WTC11 (cell line): ENCODE measurements at regions not wholly inside any gene's neighbourhood (a gene's known extent, or its start where the extent isn't known, plus 50 kb on each side); places are given as distances from the start of the nearest gene placed in this dataset.

Experiments
- ATAC-seq: fragments of 200-7000 bp; cut with Tn5 transposase; 2 replicates; pipeline ENCODE4 v1.10.0; 2021; ENCODE audit warnings: mild to moderate bottlenecking, moderate library complexity
- CTCF ChIA-PET: fragments of 300-600 bp; sonication (Branson Sonifier 250); formaldehyde crosslinking; loops from one replicate; lab custom pipeline; 2021; ENCODE audit warnings: antibody characterized with exemption; lab: Charles Lee
- POLR2A ChIA-PET: fragments of 350-600 bp; sonication (Branson Sonifier 250); formaldehyde crosslinking; loops from one replicate; lab custom pipeline; 2021; ENCODE audit warnings: antibody characterized with exemption; lab: Charles Lee
- DNase-seq: peaks from one replicate; pipeline ENCODE4 v3.0.0; 2021; ENCODE audit warnings: low spot score
- H3K27ac Mint-ChIP-seq: 2 replicates; pipeline ENCODE4 v1.8.0; 2021; ENCODE audit warnings: mixed read lengths
- H3K27me3 Mint-ChIP-seq: 2 replicates; pipeline ENCODE4 v1.8.0; 2021; ENCODE audit warnings: low read depth, mild to moderate bottlenecking, moderate library complexity, mixed read lengths
- H3K36me3 Mint-ChIP-seq: 2 replicates; pipeline ENCODE4 v1.8.0; 2021; ENCODE audit warnings: mixed read lengths
- H3K4me1 Mint-ChIP-seq: 2 replicates; pipeline ENCODE4 v1.8.0; 2022; ENCODE audit warnings: mixed read lengths
- H3K4me3 Mint-ChIP-seq: 2 replicates; pipeline ENCODE4 v1.8.0; 2021; ENCODE audit warnings: mild to moderate bottlenecking, moderate library complexity, mixed read lengths
- H3K9me3 Mint-ChIP-seq: 2 replicates; pipeline ENCODE4 v1.8.0; 2021; ENCODE audit warnings: mixed read lengths
- CREB1 ChIP-seq: sonication (generic); formaldehyde crosslinking; IDR thresholded peaks from 2 replicates; pipeline ENCODE4 v1.8.0; 2023; ENCODE audit warnings: mild to moderate bottlenecking, missing genetic modification reagents
- ESRRA ChIP-seq: sonication (generic); formaldehyde crosslinking; IDR thresholded peaks from 2 replicates; pipeline ENCODE4 v1.8.1; 2022; ENCODE audit warnings: mild to moderate bottlenecking, missing genetic modification reagents, borderline replicate concordance
- JUN ChIP-seq: sonication (generic); formaldehyde crosslinking; IDR thresholded peaks from 2 replicates; pipeline ENCODE4 v1.8.0; 2023; ENCODE audit warnings: mild to moderate bottlenecking, missing genetic modification reagents
- MYBL2 ChIP-seq: sonication (generic); formaldehyde crosslinking; IDR thresholded peaks from 2 replicates; pipeline ENCODE4 v1.8.1; 2023; ENCODE audit warnings: mild to moderate bottlenecking, moderate library complexity, missing genetic modification reagents
- OVOL2 ChIP-seq: fragments of 250-450 bp; sonication (Bioruptor Pico); IDR thresholded peaks from 2 replicates; pipeline ENCODE4 v1.9.0; 2021; ENCODE audit warnings: mild to moderate bottlenecking, borderline replicate concordance
- SMAD3 ChIP-seq: sonication (generic); formaldehyde crosslinking; IDR thresholded peaks from 2 replicates; pipeline ENCODE4 v1.8.0; 2022; ENCODE audit warnings: missing genetic modification reagents, mild to moderate bottlenecking, borderline replicate concordance
- SMAD4 ChIP-seq: sonication (generic); formaldehyde crosslinking; IDR thresholded peaks from 2 replicates; pipeline ENCODE4 v1.8.0; 2022; ENCODE audit warnings: mild to moderate bottlenecking, missing genetic modification reagents
- ZNF138 ChIP-seq: sonication (generic); formaldehyde crosslinking; conservative IDR thresholded peaks from 2 replicates; pipeline ENCODE4 v1.8.1; 2022; ENCODE audit warnings: mild to moderate bottlenecking, moderate library complexity, missing genetic modification reagents
- ZNF671 ChIP-seq: fragments of 250-450 bp; sonication (Bioruptor Pico); IDR thresholded peaks from 2 replicates; pipeline ENCODE4 v1.8.0; 2021; ENCODE audit warnings: mild to moderate bottlenecking
- TF ChIP-seq, protein P1 (sequence below): sonication (generic); formaldehyde crosslinking; IDR thresholded peaks from 2 replicates; pipeline ENCODE4 v1.8.1; 2023; ENCODE audit warnings: mild to moderate bottlenecking, moderate library complexity, missing genetic modification reagents
- TF ChIP-seq, protein P2 (sequence below): fragments of 250-450 bp; sonication (Bioruptor Pico); IDR thresholded peaks from 2 replicates; pipeline ENCODE4 v1.8.0; 2021; ENCODE audit warnings: mild to moderate bottlenecking
- TF ChIP-seq, protein P3 (sequence below): sonication (generic); formaldehyde crosslinking; IDR thresholded peaks from 2 replicates; pipeline ENCODE4 v1.8.1; 2023; ENCODE audit warnings: mild to moderate bottlenecking, missing genetic modification reagents
- TF ChIP-seq, protein P4 (sequence below): fragments of 250-450 bp; sonication (Bioruptor Pico); conservative IDR thresholded peaks from 2 replicates; pipeline ENCODE4 v1.9.0; 2021; ENCODE audit warnings: mild to moderate bottlenecking
- TF ChIP-seq, protein P5 (sequence below): sonication (generic); formaldehyde crosslinking; IDR thresholded peaks from 2 replicates; pipeline ENCODE4 v1.8.1; 2022; ENCODE audit warnings: low read depth, missing genetic modification reagents, borderline replicate concordance
- TF ChIP-seq, protein P6 (sequence below): sonication (generic); formaldehyde crosslinking; IDR thresholded peaks from 2 replicates; pipeline ENCODE4 v1.8.0; 2022; ENCODE audit warnings: mild to moderate bottlenecking, missing genetic modification reagents
- TF ChIP-seq, protein P7 (sequence below): sonication (generic); formaldehyde crosslinking; IDR thresholded peaks from 2 replicates; pipeline ENCODE4 v1.8.0; 2022; ENCODE audit warnings: mild to moderate bottlenecking, missing genetic modification reagents
- TF ChIP-seq, protein P8 (sequence below): fragments of 200-600 bp; IDR thresholded peaks from 2 replicates; pipeline ENCODE4 v1.8.0; 2022; ENCODE audit warnings: antibody characterized with exemption

DNA sequence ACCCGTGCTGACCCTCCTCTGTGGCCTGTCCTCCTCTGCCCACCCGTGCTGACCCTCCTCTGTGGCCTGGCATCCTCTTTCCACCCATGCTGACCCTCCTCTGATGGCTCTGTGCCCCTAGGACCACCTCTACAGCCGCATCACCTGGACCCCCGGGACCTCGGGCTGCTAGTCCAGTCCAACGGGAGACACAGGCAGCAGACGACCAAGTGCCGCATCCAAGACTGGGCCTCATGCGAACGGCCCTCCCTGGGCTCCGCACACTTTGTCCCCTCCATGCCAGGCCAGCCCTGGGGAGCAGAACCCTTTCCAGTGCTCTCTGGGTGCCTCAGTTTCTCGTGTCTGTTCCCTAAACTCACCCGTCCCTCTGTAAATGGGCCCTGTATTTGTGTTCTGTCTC, 107.2 kb upstream of the RNF32 start:
- H3K36me3 Mint-ChIP-seq, result no peaks in the 10 kb centered on the region
- no peaks in the 10 kb centered on the region for H3K9me3 Mint-ChIP-seq
- CTCF ChIA-PET, result no interaction called here
- no peak for TF ChIP-seq SMAD4 (CRISPR knock-in tag)
- TF ChIP-seq, protein P1, sequence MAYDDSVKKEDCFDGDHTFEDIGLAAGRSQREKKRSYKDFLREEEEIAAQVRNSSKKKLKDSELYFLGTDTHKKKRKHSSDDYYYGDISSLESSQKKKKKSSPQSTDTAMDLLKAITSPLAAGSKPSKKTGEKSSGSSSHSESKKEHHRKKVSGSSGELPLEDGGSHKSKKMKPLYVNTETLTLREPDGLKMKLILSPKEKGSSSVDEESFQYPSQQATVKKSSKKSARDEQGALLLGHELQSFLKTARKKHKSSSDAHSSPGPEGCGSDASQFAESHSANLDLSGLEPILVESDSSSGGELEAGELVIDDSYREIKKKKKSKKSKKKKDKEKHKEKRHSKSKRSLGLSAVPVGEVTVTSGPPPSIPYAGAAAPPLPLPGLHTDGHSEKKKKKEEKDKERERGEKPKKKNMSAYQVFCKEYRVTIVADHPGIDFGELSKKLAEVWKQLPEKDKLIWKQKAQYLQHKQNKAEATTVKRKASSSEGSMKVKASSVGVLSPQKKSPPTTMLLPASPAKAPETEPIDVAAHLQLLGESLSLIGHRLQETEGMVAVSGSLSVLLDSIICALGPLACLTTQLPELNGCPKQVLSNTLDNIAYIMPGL, result no peak
- no peak for TF ChIP-seq OVOL2
- TF ChIP-seq, protein P2, sequence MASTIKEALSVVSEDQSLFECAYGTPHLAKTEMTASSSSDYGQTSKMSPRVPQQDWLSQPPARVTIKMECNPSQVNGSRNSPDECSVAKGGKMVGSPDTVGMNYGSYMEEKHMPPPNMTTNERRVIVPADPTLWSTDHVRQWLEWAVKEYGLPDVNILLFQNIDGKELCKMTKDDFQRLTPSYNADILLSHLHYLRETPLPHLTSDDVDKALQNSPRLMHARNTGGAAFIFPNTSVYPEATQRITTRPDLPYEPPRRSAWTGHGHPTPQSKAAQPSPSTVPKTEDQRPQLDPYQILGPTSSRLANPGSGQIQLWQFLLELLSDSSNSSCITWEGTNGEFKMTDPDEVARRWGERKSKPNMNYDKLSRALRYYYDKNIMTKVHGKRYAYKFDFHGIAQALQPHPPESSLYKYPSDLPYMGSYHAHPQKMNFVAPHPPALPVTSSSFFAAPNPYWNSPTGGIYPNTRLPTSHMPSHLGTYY (CRISPR knock-in tag), result no peak
- no peak for TF ChIP-seq CREB1 (CRISPR knock-in tag)
- TF ChIP-seq, protein P3, sequence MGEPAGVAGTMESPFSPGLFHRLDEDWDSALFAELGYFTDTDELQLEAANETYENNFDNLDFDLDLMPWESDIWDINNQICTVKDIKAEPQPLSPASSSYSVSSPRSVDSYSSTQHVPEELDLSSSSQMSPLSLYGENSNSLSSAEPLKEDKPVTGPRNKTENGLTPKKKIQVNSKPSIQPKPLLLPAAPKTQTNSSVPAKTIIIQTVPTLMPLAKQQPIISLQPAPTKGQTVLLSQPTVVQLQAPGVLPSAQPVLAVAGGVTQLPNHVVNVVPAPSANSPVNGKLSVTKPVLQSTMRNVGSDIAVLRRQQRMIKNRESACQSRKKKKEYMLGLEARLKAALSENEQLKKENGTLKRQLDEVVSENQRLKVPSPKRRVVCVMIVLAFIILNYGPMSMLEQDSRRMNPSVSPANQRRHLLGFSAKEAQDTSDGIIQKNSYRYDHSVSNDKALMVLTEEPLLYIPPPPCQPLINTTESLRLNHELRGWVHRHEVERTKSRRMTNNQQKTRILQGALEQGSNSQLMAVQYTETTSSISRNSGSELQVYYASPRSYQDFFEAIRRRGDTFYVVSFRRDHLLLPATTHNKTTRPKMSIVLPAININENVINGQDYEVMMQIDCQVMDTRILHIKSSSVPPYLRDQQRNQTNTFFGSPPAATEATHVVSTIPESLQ (CRISPR knock-in tag), result no peak
- TF ChIP-seq ZNF671, result no peak
- TF ChIP-seq MYBL2 (CRISPR knock-in tag), result no peak
- TF ChIP-seq, protein P4, sequence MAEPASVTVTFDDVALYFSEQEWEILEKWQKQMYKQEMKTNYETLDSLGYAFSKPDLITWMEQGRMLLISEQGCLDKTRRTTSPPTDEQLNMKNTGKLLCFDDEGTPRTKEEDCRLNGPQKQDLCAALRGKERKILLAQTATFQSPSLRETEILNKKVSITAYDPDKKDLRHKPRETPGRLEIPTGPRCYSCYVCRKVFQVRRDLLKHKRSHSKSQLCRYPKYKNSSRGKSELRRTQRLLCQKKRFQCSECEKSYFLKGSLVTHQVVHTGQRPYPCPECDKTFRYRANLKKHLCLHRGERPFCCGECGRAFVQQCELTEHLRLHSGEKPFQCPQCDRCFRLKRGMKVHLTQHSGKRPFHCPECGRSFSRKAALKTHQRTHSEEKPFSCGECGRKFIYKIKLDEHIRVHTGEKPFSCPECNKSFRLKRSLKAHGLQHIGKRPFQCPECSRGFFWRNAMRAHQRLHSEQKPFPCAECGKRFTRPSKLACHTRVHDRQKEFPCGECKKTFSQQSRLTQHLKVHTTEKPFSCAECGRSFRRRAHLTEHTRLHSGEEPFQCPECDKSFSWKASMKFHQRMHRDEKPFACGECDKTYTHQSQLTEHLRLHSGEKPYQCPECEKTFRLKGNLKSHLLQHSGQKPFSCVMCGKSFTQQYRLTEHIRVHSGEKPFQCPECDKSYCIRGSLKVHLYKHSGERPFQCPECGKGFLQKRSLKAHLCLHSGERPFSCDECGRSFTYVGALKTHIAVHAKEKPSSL (CRISPR knock-in tag), result no peak
- no peak for TF ChIP-seq ESRRA
- TF ChIP-seq JUN, result no peak
- TF ChIP-seq, protein P5, sequence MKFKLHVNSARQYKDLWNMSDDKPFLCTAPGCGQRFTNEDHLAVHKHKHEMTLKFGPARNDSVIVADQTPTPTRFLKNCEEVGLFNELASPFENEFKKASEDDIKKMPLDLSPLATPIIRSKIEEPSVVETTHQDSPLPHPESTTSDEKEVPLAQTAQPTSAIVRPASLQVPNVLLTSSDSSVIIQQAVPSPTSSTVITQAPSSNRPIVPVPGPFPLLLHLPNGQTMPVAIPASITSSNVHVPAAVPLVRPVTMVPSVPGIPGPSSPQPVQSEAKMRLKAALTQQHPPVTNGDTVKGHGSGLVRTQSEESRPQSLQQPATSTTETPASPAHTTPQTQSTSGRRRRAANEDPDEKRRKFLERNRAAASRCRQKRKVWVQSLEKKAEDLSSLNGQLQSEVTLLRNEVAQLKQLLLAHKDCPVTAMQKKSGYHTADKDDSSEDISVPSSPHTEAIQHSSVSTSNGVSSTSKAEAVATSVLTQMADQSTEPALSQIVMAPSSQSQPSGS (CRISPR knock-in tag), result no peak
- TF ChIP-seq SMAD3 (CRISPR knock-in tag), result no peak
- TF ChIP-seq ZNF138 (CRISPR knock-in tag), result no peak
- TF ChIP-seq, protein P6, sequence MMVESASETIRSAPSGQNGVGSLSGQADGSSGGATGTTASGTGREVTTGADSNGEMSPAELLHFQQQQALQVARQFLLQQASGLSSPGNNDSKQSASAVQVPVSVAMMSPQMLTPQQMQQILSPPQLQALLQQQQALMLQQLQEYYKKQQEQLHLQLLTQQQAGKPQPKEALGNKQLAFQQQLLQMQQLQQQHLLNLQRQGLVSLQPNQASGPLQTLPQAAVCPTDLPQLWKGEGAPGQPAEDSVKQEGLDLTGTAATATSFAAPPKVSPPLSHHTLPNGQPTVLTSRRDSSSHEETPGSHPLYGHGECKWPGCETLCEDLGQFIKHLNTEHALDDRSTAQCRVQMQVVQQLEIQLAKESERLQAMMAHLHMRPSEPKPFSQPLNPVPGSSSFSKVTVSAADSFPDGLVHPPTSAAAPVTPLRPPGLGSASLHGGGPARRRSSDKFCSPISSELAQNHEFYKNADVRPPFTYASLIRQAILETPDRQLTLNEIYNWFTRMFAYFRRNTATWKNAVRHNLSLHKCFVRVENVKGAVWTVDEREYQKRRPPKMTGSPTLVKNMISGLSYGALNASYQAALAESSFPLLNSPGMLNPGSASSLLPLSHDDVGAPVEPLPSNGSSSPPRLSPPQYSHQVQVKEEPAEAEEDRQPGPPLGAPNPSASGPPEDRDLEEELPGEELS (CRISPR knock-in tag), result no peak
- TF ChIP-seq, protein P7, sequence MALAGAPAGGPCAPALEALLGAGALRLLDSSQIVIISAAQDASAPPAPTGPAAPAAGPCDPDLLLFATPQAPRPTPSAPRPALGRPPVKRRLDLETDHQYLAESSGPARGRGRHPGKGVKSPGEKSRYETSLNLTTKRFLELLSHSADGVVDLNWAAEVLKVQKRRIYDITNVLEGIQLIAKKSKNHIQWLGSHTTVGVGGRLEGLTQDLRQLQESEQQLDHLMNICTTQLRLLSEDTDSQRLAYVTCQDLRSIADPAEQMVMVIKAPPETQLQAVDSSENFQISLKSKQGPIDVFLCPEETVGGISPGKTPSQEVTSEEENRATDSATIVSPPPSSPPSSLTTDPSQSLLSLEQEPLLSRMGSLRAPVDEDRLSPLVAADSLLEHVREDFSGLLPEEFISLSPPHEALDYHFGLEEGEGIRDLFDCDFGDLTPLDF (CRISPR knock-in tag), result no peak
- TF ChIP-seq, protein P8, sequence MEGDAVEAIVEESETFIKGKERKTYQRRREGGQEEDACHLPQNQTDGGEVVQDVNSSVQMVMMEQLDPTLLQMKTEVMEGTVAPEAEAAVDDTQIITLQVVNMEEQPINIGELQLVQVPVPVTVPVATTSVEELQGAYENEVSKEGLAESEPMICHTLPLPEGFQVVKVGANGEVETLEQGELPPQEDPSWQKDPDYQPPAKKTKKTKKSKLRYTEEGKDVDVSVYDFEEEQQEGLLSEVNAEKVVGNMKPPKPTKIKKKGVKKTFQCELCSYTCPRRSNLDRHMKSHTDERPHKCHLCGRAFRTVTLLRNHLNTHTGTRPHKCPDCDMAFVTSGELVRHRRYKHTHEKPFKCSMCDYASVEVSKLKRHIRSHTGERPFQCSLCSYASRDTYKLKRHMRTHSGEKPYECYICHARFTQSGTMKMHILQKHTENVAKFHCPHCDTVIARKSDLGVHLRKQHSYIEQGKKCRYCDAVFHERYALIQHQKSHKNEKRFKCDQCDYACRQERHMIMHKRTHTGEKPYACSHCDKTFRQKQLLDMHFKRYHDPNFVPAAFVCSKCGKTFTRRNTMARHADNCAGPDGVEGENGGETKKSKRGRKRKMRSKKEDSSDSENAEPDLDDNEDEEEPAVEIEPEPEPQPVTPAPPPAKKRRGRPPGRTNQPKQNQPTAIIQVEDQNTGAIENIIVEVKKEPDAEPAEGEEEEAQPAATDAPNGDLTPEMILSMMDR, result no peak
- no peaks in the 10 kb centered on the region for H3K4me1 Mint-ChIP-seq
- no peak for ATAC-seq
- POLR2A ChIA-PET, result no interaction called here
- no peak overlapping the region for H3K27ac Mint-ChIP-seq
- no peaks in the 10 kb centered on the region for H3K27me3 Mint-ChIP-seq
- DNase-seq, result no peak
- no peak overlapping the region for H3K4me3 Mint-ChIP-seq
